Type B pancreatic cell (in vitro differentiated cells): ENCODE measurements at regions not wholly inside any gene's neighbourhood (a gene's known extent, or its start where the extent isn't known, plus 50 kb on each side); places are given as distances from the start of the nearest gene placed in this dataset.
A peak's percentile ranks its signal among the peaks of the same experiment; 100 is the strongest.

ENCODE experiments used
- DNase-seq: peaks from one replicate; pipeline ENCODE4 v3.0.0; 2021; ENCODE audit warnings: mixed read lengths; ENCODE audit not compliant: unreplicated experiment; ENCODE audit errors: extremely low spot score
- H3K27ac Mint-ChIP-seq: 2 replicates; pipeline ENCODE4 v1.8.0; 2021; ENCODE audit warnings: mild to moderate bottlenecking, mixed read lengths
- H3K27me3 Mint-ChIP-seq: 2 replicates; pipeline ENCODE4 v1.8.0; 2021; ENCODE audit warnings: mixed read lengths
- H3K36me3 Mint-ChIP-seq: 2 replicates; pipeline ENCODE4 v1.8.0; 2021; ENCODE audit warnings: mixed read lengths
- H3K4me1 Mint-ChIP-seq: one replicate; pipeline ENCODE4 v1.8.0; 2021; ENCODE audit warnings: mixed read lengths; ENCODE audit not compliant: unreplicated experiment
- H3K4me3 Mint-ChIP-seq: 2 replicates; pipeline ENCODE4 v1.8.0; 2021; ENCODE audit warnings: mild to moderate bottlenecking, mixed read lengths
- H3K9me3 Mint-ChIP-seq: 2 replicates; pipeline ENCODE4 v1.8.0; 2021; ENCODE audit warnings: mixed read lengths
- CTCF ChIP-seq: fragments of 200-600 bp; sonication (generic); conservative IDR thresholded peaks from 2 replicates; pipeline ENCODE4 v1.5.0; 2021; ENCODE audit warnings: antibody characterized with exemption, mild to moderate bottlenecking

GRCh38 chr22:47361247-47361646 is 598.8 kb downstream of the TBC1D22A start:
- H3K27ac Mint-ChIP-seq = no peak overlapping the region
- TF ChIP-seq CTCF = no peak
- H3K4me3 Mint-ChIP-seq = no peak overlapping the region
- H3K27me3 Mint-ChIP-seq = no peaks in the 10 kb centered on the region
- DNase-seq = no peak
- no peaks in the 10 kb centered on the region for H3K4me1 Mint-ChIP-seq
- H3K9me3 Mint-ChIP-seq = no peaks in the 10 kb centered on the region
- no peaks in the 10 kb centered on the region for H3K36me3 Mint-ChIP-seq

GRCh38 chr22:47357493-47357892 is 595.0 kb downstream of the TBC1D22A start:
- H3K4me3 Mint-ChIP-seq = no peak overlapping the region
- no peaks in the 10 kb centered on the region for H3K36me3 Mint-ChIP-seq
- no peaks in the 10 kb centered on the region for H3K4me1 Mint-ChIP-seq
- no peak for TF ChIP-seq CTCF
- H3K27me3 Mint-ChIP-seq = no peaks in the 10 kb centered on the region
- DNase-seq = peak; percentile 50
- no peak overlapping the region for H3K27ac Mint-ChIP-seq
- H3K9me3 Mint-ChIP-seq = no peaks in the 10 kb centered on the region

- peak; percentile 39 for DNase-seq
- Mint-ChIP-seq H3K4me1 (no peaks in the 10 kb centered on the region), H3K36me3 (no peaks in the 10 kb centered on the region), H3K9me3 (no peaks in the 10 kb centered on the region), H3K4me3 (no peak overlapping the region), H3K27me3 (no peaks in the 10 kb centered on the region), H3K27ac (no peak overlapping the region)
- no peak for TF ChIP-seq CTCF
Observed at GRCh38 chr22:47357086-47357485, 594.6 kb downstream of the TBC1D22A start.

- peak; percentile 29 for DNase-seq
- no peak overlapping the region for H3K27ac Mint-ChIP-seq
- H3K4me1 Mint-ChIP-seq = no peaks in the 10 kb centered on the region
- no peaks in the 10 kb centered on the region for H3K36me3 Mint-ChIP-seq
- TF ChIP-seq CTCF = no peak
- no peaks in the 10 kb centered on the region for H3K27me3 Mint-ChIP-seq
- H3K9me3 Mint-ChIP-seq = no peaks in the 10 kb centered on the region
- no peak overlapping the region for H3K4me3 Mint-ChIP-seq
Observed at GRCh38 chr22:47356511-47357011, 594.1 kb downstream of the TBC1D22A start.

- peak; percentile 31 for DNase-seq
- H3K27me3 Mint-ChIP-seq = no peaks in the 10 kb centered on the region
- H3K9me3 Mint-ChIP-seq = no peaks in the 10 kb centered on the region
- no peaks in the 10 kb centered on the region for H3K36me3 Mint-ChIP-seq
- TF ChIP-seq CTCF = no peak
- H3K4me1 Mint-ChIP-seq = no peaks in the 10 kb centered on the region
- H3K27ac Mint-ChIP-seq = no peak overlapping the region
- no peak overlapping the region for H3K4me3 Mint-ChIP-seq
Observed at GRCh38 chr22:47355776-47356510, 593.5 kb downstream of the TBC1D22A start.
